ENCODE measurements at regions not wholly inside any gene's neighbourhood (a gene's known extent, or its start where the extent isn't known, plus 50 kb on each side); places are given as distances from the start of the nearest gene placed in this dataset.
"Not testable (repeated sequence)": the region's sequence is repeated elsewhere in the genome, so short reads cannot be mapped to it uniquely, and the experiment has no call there.

GRCh38 chr13:78520425-78520824 is 82.9 kb downstream of the POU4F1 start:
- Histone ChIP-seq H3K27me3 (ENCODE audit: control insufficient read depth in 3 of 3, insufficient read depth in 3 of 3, low read length in 2 of 3) (no peaks in the 10 kb centered on the region), H3K4me3 (no peak overlapping the region), H3K4me1 (ENCODE audit: control insufficient read depth in 5 of 5, insufficient read depth in 5 of 5, low read length in 5 of 5) (no peaks in the 10 kb centered on the region), H3K36me3 (ENCODE audit: control insufficient read depth in 4 of 4, insufficient read depth in 4 of 4, low read length in 4 of 4) (no peaks in the 10 kb centered on the region), H3K27ac (ENCODE audit: low read depth in 1 of 2, low read length in 1 of 2) (no peak overlapping the region), H3K9me3 (ENCODE audit: control insufficient read depth in 4 of 4, insufficient read depth in 3 of 4, low read length in 3 of 4) (peaks cover 0 to 6% (median 1%) of the 10 kb centered on the region in 4 donors), H3K9ac (ENCODE audit: insufficient read depth in 1 of 2, low read length in 2 of 2) (no peak overlapping the region)
- WGBS, 2 donors = 89 to 91% methylated on average over 2 of the region's 2 CpGs
- TF ChIP-seq CTCF (IDR thresholded peaks at IDR 0.05; ENCODE audit: control extremely low read depth, extremely low read depth) = no peak
- DNase-seq = no peak
- no peak for ATAC-seq (ENCODE audit: insufficient read depth, low FRiP score)

GRCh38 chr13:78518482-78518881 is 84.9 kb downstream of the POU4F1 start:
- H3K27ac ChIP-seq (ENCODE audit: low read depth in 1 of 2, low read length in 1 of 2); H3K9ac ChIP-seq (ENCODE audit: insufficient read depth in 1 of 2, low read length in 2 of 2); H3K4me1 ChIP-seq (ENCODE audit: control insufficient read depth in 5 of 5, insufficient read depth in 5 of 5, low read length in 5 of 5); DNase-seq; H3K36me3 ChIP-seq (ENCODE audit: control insufficient read depth in 4 of 4, insufficient read depth in 4 of 4, low read length in 4 of 4); H3K27me3 ChIP-seq (ENCODE audit: control insufficient read depth in 3 of 3, insufficient read depth in 3 of 3, low read length in 2 of 3); ATAC-seq (ENCODE audit: insufficient read depth, low FRiP score); H3K9me3 ChIP-seq (ENCODE audit: control insufficient read depth in 4 of 4, insufficient read depth in 3 of 4, low read length in 3 of 4); H3K4me3 ChIP-seq: not testable (repeated sequence)
- WGBS, 2 donors = 91% methylated on average over 5 to 7 of the region's 7 CpGs

- no peak for ATAC-seq (ENCODE audit: insufficient read depth, low FRiP score)
Measured at GRCh38 chr13:78499802-78500201, 103.5 kb downstream of the POU4F1 start.

GRCh38 chr13:78497702-78498355 is 105.5 kb downstream of the POU4F1 start:
- H3K27ac ChIP-seq (ENCODE audit: low read depth in 1 of 2, low read length in 1 of 2) = no peak overlapping the region
- no peaks in the 10 kb centered on the region for H3K27me3 ChIP-seq (ENCODE audit: control insufficient read depth in 3 of 3, insufficient read depth in 3 of 3, low read length in 2 of 3)
- H3K4me3 ChIP-seq = no peak overlapping the region
- WGBS, 2 donors = 60 to 65% methylated on average over 8 of the region's 8 CpGs
- ATAC-seq (ENCODE audit: insufficient read depth, low FRiP score) = no peak
- no peak overlapping the region for H3K9ac ChIP-seq (ENCODE audit: insufficient read depth in 1 of 2, low read length in 2 of 2)
- no peaks in the 10 kb centered on the region for H3K36me3 ChIP-seq (ENCODE audit: control insufficient read depth in 4 of 4, insufficient read depth in 4 of 4, low read length in 4 of 4)
- peak; percentile 6 to 36 (median 13) for DNase-seq
- no peaks in the 10 kb centered on the region for H3K4me1 ChIP-seq (ENCODE audit: control insufficient read depth in 5 of 5, insufficient read depth in 5 of 5, low read length in 5 of 5)
- TF ChIP-seq CTCF (IDR thresholded peaks at IDR 0.05; ENCODE audit: control extremely low read depth, extremely low read depth) = no peak
- H3K9me3 ChIP-seq (ENCODE audit: control insufficient read depth in 4 of 4, insufficient read depth in 3 of 4, low read length in 3 of 4) = no peaks in the 10 kb centered on the region

More at GRCh38 chr13:78499802-78500201, 103.5 kb downstream of the POU4F1 start:
- DNase-seq = no peak
- WGBS, 2 donors = 66 to 71% methylated on average over 4 of the region's 4 CpGs
- H3K9me3 ChIP-seq (ENCODE audit: control insufficient read depth in 4 of 4, insufficient read depth in 3 of 4, low read length in 3 of 4) = no peaks in the 10 kb centered on the region
- H3K9ac ChIP-seq (ENCODE audit: insufficient read depth in 1 of 2, low read length in 2 of 2) = no peak overlapping the region
- no peaks in the 10 kb centered on the region for H3K27me3 ChIP-seq (ENCODE audit: control insufficient read depth in 3 of 3, insufficient read depth in 3 of 3, low read length in 2 of 3)
- no peak overlapping the region for H3K4me3 ChIP-seq
- H3K4me1 ChIP-seq (ENCODE audit: control insufficient read depth in 5 of 5, insufficient read depth in 5 of 5, low read length in 5 of 5) = no peaks in the 10 kb centered on the region
- H3K36me3 ChIP-seq (ENCODE audit: control insufficient read depth in 4 of 4, insufficient read depth in 4 of 4, low read length in 4 of 4) = no peaks in the 10 kb centered on the region
- no peak overlapping the region for H3K27ac ChIP-seq (ENCODE audit: low read depth in 1 of 2, low read length in 1 of 2)
- no peak for TF ChIP-seq CTCF (IDR thresholded peaks at IDR 0.05; ENCODE audit: control extremely low read depth, extremely low read depth)
